ENCODE measurements at regions not wholly inside any gene's neighbourhood (a gene's known extent, or its start where the extent isn't known, plus 50 kb on each side); places are given as distances from the start of the nearest gene placed in this dataset.

GRCh38 chr5:101482931-101483330, 579.8 kb upstream of the ST8SIA4 start (continued):
- TF ChIP-seq ZNF462 (CRISPR knock-in tag; IDR thresholded peaks at IDR 0.05) (no peak), ZNF331 (CRISPR knock-in tag; IDR thresholded peaks at IDR 0.05; ENCODE audit: low read depth) (no peak), POLR2AphosphoS5 (IDR thresholded peaks at IDR 0.05; ENCODE audit: low read depth) (no peak), JUNB (IDR thresholded peaks at IDR 0.05; ENCODE audit: unreplicated experiment) (no peak), CTCF (conservative IDR thresholded peaks at IDR 0.05; ENCODE audit: low read depth in 2 of 2) (no peak)

- Mint-ChIP-seq H3K4me3 (no peak overlapping the region), H3K9me3 (no peaks in the 10 kb centered on the region), H3K27ac (no peak overlapping the region), H3K4me1 (peaks cover 3% of the 10 kb centered on the region; the same call in 2 of the 3 replicates), H3K27me3 (ENCODE audit: insufficient read depth, low read depth, poor library complexity) (no peaks in the 10 kb centered on the region), H3K36me3 (ENCODE audit: low read depth) (no peaks in the 10 kb centered on the region)
- Histone ChIP-seq H3K27me3 (ENCODE audit: insufficient read depth) (no peaks in the 10 kb centered on the region), H3K36me3 (ENCODE audit: insufficient read depth) (no peaks in the 10 kb centered on the region), H3K79me2 (replicated peaks; ENCODE audit: insufficient read depth) (no peaks in the 10 kb centered on the region), H3F3A (replicated peaks; ENCODE audit: low read depth) (no peaks in the 10 kb centered on the region), H3K4me2 (no peak overlapping the region), H2AFZ (no peak overlapping the region), H3K27ac (ENCODE audit: low read depth) (no peak overlapping the region), H3K9me2 (ENCODE audit: insufficient read depth) (no peaks in the 10 kb centered on the region), H3K4me3 (no peak overlapping the region), H4K20me1 (replicated peaks; ENCODE audit: insufficient read depth) (no peaks in the 10 kb centered on the region), H3K4me1 (ENCODE audit: insufficient read depth) (no peaks in the 10 kb centered on the region)
- ATAC-seq (no peak), DNase-seq (ENCODE audit: low spot score) (no peak)
- TF ChIP-seq ETS1 (IDR thresholded peaks at IDR 0.05) (no peak), JUNB (IDR thresholded peaks at IDR 0.05; ENCODE audit: unreplicated experiment) (no peak), EZH2 (IDR thresholded peaks at IDR 0.05; ENCODE audit: low read depth, unreplicated experiment) (no peak), REST (IDR thresholded peaks at IDR 0.05; ENCODE audit: unreplicated experiment) (no peak), STAT1 (IDR thresholded peaks at IDR 0.05; ENCODE audit: unreplicated experiment) (no peak), POLR2AphosphoS5 (IDR thresholded peaks at IDR 0.05; ENCODE audit: low read depth) (no peak), CREB1 (CRISPR knock-in tag; IDR thresholded peaks at IDR 0.05; ENCODE audit: low read depth) (no peak), NANOG (IDR thresholded peaks at IDR 0.05; ENCODE audit: borderline replicate concordance) (no peak)
These were observed 570.4 kb upstream of the ST8SIA4 start for GRCh38 chr5:101473483-101473882.
